NCI-H128 (cell line): ENCODE measurements at regions not wholly inside any gene's neighbourhood (a gene's known extent, or its start where the extent isn't known, plus 50 kb on each side); places are given as distances from the start of the nearest gene placed in this dataset.

Experiments
- DNase-seq: peaks from one replicate; lab custom pipeline; 2025; ENCODE audit not compliant: unreplicated experiment; lab: John Stamatoyannopoulos, UW

DNA sequence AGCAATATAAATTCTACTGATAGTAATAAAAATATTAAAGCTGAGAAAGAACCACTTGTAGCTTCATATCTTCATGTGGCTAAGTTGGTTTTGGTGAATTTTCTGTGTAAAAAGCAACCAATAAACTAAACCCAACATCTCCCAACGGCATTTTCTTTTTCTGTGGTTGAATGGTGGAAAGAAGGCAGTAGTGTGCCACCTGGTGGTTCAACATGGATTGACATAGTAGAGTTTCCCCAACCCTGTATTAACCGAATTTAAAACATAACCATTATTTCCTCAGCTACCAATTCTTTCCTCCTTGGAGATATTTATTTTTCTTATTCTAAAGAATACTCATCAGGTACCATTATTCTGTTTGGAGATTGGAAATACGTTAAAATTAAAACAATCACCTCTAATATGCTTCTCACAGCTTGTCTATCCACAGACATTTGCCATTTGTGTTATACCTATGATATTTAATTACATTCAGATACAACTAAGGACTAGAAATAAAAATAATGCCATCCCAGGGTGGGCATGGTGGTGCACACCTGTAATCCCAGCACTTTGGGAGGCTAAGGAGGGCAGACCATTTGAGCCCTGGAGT lies 117.1 kb upstream of the EEF1E1 start:
- DNase-seq, result no peak

DNA sequence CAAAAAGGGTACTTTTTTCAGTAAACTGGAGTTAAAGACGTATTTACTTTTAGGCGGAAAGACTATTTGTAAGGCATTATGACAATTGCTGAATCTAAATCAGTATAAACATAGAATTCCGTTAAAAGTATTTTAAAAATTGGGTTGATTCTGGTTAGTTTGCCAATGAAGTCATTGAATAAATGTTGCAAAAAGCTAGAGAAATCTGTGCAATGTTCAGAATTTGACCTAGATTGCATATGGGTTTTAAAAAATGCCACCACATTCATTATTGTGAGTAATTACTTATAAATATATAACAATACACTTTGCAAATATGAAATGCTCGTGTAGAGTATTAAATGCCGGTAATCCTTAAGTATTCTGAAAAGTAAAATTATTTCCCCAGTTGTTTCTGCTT lies 116.5 kb upstream of the EEF1E1 start:
- DNase-seq, result no peak

DNA sequence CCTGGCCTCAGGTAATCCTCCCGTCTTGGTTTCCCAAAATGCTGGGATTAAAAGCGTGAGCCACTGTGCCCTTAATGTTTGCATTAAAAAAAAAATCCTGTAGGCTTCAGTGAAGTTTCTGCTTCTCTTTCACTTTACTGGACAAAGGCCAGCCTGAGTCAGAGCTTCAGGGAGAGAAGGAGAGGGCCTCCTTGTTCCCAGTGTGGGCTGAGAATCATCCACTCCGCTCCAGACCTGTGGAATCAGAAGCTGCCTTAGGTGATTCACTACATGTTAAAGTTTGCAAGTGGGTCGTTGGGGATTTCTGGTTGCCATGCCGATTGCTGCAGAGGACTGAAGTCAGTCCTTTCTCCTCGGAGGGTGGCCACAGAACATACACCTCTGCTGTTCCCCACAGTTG lies 113.3 kb upstream of the EEF1E1 start:
- no peak for DNase-seq

DNA sequence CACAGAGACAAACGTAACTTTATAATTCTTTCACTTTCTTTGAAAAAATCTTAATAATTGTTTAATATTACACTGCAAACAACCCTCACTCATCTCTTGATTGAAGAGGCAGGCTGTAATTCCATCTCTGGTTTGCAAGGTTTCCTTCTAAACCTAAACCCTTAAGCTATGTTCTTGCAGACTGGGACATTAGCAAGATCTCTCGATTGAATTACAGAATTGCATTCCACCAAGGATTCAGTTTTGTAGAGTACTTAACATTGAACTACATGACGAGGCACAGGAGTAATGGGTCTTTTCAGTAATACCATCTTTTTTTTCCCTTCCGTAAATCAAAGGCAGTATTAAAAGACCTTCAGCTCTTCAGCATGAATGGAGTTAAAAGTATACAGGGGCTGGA lies 111.6 kb upstream of the EEF1E1 start:
- DNase-seq, result no peak

DNA sequence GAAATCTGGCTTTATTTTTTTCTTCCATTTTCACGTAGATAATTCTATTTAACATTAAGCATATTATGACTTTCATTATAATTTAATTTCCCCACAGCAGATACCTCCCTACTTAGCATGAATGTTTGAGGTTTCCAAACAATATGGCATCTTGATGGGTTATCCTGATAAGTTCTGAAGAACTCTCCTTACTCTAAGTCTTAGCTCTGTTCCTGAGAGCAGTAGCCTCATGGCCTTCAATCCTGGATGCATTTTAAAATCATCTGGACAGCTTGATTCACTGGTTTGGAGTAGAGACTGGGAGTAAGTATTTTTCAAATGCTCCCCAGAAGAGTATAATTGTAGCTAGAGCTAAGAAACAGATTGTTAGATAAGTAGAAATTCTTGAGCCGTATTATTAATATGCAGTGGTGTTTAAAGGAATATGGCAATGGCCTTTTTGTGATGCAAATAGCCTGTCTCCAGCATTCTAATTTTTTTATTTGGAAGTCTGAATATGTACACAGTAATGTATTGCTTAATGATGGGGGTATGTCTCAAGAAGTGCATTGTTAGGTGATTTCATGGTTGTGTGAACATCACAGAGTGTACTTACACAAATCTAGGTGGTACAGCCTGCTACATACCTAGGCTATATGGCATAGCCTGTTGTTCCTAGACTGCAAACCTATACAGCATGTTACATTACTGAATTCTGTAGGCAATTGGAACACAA lies 110.5 kb upstream of the EEF1E1 start:
- DNase-seq, result no peak

DNA sequence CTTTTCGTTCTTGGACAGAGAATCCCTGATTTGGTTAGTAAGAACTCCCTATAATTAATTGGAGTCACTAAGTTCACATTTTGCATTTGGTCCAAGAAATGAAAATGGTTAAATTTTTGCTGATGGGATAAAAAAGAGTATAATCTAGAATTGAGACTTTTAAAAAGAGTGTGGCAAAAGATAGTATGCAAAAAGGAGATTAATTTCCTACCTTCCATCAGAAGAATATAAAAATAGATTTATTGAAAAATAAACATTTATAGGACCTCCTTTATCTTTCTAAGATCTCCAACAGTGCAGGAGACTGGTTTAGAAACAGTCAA lies 105.5 kb upstream of the EEF1E1 start:
- no peak for DNase-seq

DNA sequence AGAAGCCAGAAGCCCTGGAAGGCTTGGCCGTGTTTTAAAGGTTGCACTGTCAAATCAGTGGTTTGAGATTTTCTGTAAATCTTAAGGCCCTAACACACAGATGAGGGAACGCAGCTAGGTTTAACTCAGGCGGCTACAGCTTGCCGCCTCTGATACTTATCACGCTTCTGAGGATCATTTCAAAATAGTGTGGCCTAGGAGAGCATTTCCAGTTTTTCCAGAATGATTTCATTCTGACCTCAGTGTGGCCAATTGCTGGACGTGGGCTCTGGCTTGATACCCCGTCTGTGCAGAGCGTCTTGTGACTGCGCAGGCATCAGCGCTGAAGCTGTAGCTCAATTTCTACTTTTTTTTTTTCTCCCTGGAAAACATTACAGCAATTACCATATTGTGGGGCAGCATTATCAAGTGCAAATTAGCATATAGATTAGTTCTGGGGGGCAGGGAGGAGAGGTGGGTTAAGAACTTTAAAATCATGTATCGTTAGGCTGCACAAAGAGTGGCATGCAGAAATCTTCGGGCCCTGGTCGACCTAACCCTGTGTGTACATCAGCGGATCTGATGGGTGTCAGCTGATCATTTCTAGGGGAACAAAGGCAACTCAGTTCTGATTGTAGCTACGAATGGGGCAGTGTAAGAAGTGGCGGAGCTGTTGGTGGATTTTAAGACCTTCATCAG lies 105.0 kb upstream of the EEF1E1 start:
- DNase-seq, result no peak

DNA sequence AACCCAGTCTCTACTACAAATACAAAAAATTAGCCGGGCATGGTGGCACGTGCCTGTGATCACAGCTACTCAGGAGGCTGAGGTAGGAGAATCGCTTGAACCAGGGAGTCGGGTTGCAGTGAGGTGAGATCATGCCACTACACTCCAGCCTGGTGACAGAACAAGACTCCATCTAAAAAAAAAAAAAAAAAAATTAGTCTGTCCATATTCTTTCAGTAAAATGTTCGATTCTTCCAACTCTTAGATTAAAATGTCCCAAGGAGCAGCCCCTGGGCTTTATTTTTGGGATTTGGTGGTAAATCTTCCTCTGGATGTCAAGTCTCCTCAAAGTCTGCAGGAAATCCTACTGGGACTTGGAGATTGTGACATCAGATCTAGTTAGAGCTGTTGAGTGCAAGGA lies 101.0 kb upstream of the EEF1E1 start:
- no peak for DNase-seq

DNA sequence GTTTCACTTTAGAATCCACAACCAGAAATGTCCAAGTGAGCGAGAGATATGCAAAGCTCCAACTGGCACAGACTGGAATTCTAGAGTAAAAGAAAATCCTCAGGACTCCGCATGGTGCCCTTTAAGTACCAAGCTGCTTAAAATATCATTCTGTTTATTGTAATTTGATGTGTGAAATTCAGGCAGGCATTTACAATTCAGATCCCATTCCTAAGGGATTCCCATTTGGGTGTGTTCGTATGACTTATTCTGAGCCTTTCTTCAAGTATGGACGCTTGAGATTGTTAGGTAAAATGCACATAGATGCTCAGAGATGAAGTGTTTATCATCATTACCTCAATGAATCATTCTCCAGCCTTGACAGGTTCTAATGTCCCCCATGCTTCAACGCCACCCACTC lies 99.3 kb upstream of the EEF1E1 start:
- DNase-seq, result no peak

DNA sequence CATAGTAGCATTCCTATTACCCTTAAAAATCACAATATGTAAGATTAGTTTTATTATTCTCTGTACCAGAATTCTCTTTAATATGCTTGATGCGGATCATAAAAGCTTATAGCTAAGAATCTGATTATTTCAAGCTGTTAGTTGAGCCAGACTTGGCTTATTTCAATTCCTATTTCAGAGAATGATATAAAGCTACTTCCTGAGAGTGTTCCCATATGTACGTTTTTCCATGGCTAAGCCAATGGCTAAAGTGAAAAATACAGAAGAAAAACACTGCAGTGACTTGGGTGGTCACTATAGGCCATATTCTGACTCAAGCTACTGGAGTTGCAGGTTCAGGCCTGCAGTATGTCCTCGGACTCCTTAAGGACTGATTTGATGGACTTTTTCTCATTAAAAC lies 97.9 kb upstream of the EEF1E1 start:
- DNase-seq, result no peak

DNA sequence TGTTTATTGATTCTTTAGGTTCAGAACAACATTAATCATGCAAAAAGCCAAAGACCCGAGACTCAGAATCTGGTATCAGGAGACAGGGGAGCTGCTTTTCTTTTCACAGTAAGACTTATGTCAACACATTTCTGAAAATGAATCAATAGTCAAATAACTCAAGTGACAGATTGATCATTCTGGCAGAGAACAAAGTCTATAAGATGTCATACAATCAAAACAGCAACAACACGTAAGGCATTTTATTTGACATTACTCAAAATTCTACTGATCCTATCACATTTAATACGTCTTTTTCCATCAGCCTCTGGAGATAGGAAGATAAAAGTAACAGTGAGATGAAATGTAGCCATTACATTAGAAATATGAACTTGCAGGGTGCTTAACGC lies 93.4 kb upstream of the EEF1E1 start:
- DNase-seq, result no peak

DNA sequence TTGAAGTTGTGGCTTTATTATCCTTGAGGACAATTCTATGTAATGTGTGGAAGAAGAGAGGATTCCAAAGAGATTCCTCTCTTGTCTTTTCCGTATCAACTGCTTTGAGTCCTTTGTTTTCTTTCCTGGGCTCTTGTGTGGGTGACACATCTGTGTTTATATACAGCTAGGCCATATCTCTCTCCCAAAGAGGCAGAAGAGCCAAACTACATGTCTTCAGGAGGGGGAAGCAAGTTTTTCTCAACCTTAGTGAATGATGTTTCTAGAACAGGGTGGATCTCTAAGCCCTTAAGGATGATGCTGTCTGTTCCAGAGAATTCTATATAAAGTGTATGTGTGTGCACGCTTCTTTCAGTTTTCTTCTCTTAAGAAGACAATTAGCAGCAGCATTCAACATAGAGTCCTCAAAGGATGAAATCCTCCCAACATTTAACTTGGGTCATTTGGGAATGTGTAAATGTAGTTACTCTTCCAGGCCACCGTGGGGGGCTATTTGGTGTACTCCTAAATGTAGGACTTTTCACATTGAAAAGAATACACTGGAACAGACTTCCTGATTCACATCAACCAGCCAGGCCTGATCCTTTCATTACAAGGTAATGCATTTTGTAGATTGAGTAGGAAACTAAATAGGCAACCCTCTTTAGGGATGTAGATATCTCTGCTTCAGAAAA lies 92.8 kb upstream of the EEF1E1 start:
- DNase-seq, result no peak

DNA sequence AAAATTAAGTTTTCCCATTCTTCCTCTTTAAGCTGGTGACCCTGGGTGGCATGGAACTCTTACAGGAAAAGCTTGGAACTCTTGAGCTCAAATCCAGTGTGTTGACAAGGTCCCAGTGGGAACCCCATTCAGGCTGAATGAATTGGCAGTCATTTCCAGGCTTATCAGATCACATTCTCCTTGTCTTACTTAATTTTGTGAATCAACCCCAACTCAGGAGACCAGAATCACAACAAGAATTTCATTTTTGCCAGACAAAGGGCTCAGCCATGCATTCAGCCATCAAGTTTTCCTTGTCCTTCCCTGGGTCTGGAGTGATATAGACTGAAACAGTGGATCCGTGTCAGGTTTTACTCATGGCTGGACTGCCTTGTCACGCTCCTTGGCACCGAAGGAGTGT lies 92.1 kb upstream of the EEF1E1 start:
- DNase-seq, result no peak

DNA sequence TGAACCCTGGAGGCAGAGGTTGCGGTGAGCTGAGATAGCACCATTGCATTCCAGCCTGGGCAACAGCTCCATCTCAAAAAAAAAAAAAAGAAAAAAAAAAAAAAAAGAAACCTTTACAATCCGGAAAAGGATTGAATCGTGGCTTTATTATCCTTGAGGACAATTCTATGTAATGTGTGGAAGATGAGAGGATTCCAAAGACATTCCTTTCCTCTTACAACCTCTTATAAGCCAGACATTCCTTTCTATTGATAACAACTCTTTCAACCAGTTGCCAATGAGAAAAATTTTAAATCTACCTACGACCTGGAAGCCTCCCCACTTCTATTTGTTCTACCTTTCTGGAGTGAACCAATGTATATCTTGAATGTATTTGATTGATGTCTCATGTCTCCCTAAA lies 91.2 kb upstream of the EEF1E1 start:
- DNase-seq, result no peak

DNA sequence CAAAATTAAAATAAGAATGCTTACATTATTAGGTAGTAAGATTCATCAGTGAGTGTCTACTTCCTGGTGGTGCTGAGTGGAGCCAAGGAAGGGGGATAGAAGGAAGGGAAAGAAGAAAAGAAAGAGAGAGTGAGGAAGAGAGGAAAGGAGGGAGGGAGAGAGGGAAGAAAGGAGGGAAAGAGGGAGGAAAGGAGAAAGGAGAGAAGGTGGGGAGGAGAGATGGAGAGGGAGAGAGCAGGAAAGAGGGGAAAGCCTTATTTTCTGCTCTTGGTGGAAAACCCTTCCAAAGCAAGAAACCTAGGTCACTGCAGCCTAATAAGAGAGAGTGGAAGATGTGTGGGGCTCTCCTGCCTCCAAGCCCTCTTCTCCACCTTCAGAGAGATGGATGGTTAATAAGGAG lies 90.2 kb upstream of the EEF1E1 start:
- DNase-seq, result no peak

DNA sequence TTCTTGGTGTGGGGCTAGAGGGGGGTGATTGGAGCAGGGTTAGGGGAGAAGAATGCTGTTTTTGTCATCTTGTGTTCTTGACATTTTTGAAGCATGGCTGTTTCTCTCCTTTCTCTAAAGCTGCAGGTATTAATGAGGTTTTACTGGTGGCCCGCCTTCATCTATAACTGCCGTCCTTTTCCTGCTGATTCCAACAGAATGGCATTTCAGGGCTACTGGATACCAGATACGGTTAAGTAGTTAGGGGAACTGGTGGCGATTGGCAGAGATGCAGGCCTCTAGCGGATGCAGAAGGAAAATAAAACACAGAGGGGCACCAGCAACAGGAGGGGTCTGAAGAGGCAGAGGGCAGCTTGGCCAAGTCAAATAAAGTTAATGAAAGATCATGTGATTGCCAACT lies 89.7 kb upstream of the EEF1E1 start:
- no peak for DNase-seq

DNA sequence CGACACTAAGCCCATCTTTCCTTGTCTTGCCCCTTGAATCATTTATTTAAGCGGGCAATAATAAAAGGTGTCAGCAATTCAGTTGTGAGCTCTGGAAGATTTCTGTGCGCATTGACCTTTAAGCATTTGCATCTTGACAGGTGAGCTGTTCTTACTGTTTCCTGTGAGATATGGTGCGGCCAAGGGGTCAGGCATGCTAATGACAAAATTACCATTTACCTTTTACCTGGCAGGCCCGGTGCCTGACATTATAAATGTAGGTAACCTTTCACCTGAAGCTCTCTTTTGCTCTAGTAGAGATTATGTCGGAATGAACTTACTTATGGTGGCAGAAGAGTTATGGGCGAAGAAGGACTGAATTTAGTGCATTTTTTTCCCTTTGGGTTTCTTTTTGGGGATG lies 89.3 kb upstream of the EEF1E1 start:
- DNase-seq, result no peak

DNA sequence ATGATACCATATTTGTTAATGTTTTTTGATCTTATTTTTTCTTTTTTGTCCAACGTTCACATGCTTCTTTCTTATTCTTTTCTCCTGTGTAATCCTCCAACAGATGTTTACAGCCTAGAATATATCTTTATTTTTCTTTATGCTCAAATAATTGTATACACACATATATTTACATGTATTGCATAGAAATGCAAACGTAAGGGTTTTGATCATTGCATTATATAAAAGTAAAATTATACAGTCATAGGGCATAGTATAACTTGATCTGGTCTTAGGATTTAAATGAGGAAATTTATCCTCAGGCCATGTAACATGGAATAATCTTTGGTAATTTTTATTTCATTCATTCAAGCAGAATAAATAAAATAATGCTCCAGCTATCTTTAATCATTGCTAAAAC lies 84.9 kb upstream of the EEF1E1 start:
- no peak for DNase-seq

DNA sequence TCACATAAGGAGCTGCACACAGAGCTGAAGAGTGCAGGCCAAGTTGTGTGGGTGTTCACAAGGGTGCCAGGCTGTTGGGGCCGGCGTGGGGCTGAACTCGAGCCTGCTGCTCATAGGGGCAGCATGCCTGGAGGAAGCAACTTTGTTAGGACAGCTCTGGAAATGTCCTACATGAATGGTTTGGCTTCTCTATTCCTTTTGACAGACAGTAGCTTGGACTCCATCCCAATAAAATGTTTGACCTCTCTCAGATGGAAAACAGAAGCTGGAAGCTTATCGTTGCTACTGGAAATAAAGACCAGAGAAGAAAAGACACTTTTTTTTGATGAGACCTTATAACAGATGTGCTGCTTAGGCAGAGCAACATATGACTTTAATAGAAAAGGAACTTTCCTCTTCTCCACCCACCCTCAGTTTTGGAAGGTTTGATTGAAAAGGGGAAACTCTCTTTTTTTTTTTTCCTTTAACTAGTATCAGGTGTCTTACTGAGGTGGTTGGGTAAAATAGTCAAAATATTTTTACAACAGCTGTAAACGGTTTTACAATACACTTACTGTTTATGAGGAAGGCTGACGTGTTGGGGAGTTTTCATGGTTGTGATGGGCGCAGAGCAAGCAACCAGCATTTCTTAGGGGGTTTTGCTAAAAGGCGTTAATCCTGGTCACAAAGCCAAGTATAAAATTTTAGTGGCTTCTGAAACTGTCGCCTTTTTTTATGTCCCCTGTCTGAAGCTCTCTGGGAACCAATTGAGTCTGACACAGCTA lies 80.7 kb upstream of the EEF1E1 start:
- DNase-seq, result no peak

DNA sequence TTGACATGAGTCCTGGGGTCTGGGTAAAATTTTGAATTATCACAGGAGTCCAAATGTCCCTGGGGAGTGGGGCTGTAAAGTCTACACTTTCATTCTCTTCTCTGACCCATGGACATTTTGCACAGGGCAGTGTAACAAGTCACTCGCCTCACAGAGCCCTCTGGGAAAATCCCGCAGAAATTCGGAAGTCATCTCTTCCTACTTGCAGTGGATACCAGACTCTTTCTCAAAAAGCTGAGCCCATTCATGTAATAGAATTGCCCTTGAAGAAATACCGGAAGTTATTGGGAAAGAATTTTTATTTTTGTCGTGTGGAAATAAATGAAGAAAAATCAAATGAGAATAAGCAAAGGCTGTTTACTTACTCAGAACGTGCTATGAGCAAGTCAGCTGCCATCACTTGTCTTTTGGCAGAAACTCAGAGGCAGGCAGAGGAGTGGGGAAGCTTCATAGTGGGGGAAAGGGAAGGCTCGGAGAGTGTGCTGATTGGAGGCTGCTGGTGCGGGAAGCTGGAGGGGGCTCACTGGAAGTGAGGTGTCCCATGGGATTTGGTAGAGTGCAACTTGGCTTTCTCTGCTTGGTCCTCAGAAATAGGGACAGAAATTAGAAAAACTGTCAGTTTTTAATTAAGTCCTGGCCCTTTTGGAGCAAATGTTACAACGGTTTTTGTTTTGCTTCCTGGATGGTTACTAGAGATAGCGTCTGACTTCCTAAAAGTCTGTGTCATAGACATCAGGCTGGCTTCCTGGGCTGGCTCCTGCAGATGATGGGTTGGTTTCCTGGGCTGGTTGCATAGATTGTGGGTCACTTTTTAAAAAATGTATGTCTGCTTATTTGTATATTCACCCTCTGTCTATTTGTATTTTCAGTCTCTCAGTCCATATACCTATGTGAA lies 79.8 kb upstream of the EEF1E1 start:
- no peak for DNase-seq
